ACC112 (cell line): ENCODE measurements at regions not wholly inside any gene's neighbourhood (a gene's known extent, or its start where the extent isn't known, plus 50 kb on each side); places are given as distances from the start of the nearest gene placed in this dataset.

Source experiments
- H2AFZ ChIP-seq: fragments of 200-600 bp; sonication (generic); one replicate; pipeline ENCODE4 v1.6.0; 2017; ENCODE audit warnings: antibody characterized with exemption, low read length; ENCODE audit not compliant: unreplicated experiment
- H3K27ac ChIP-seq: fragments of 200-600 bp; sonication (generic); 2 replicates; pipeline ENCODE4 v1.5.1; 2014; ENCODE audit warnings: low read depth, mild to moderate bottlenecking, antibody characterized with exemption, low read length, moderate library complexity
- H3K27me3 ChIP-seq: fragments of 200-600 bp; sonication (generic); 2 replicates; pipeline ENCODE4 v1.6.1; 2014; ENCODE audit warnings: mild to moderate bottlenecking, antibody characterized with exemption, low read length, moderate library complexity, mixed read lengths; ENCODE audit not compliant: insufficient read depth
- H3K36me3 ChIP-seq: fragments of 200-600 bp; sonication (generic); 2 replicates; pipeline ENCODE4 v1.6.1; 2016; ENCODE audit warnings: mild to moderate bottlenecking, antibody characterized with exemption, low read length, moderate library complexity, mixed read lengths; ENCODE audit not compliant: insufficient read depth
- H3K4me1 ChIP-seq: fragments of 200-600 bp; sonication (generic); one replicate; pipeline ENCODE4 v1.6.1; 2016; ENCODE audit warnings: low read length, mixed read lengths; ENCODE audit not compliant: insufficient read depth, unreplicated experiment, control insufficient read depth
- H3K4me3 ChIP-seq: fragments of 200-600 bp; sonication (generic); 2 replicates; pipeline ENCODE4 v1.5.1; 2014; ENCODE audit warnings: mild to moderate bottlenecking, low read depth, low read length
- H3K79me2 ChIP-seq: fragments of 200-600 bp; sonication (generic); one replicate; pipeline ENCODE4 v1.6.0; 2016; ENCODE audit warnings: low read length; ENCODE audit not compliant: control insufficient read depth, unreplicated experiment, insufficient read depth

- H3K27ac ChIP-seq = no peak overlapping the region
- H2AFZ ChIP-seq = no peak overlapping the region
- no peaks in the 10 kb centered on the region for H3K4me1 ChIP-seq
- H3K79me2 ChIP-seq = no peaks in the 10 kb centered on the region
- no peaks in the 10 kb centered on the region for H3K36me3 ChIP-seq
- no peak overlapping the region for H3K4me3 ChIP-seq
- no peaks in the 10 kb centered on the region for H3K27me3 ChIP-seq
Measured at GRCh38 chr12:85549640-85550039, 269.6 kb downstream of the ALX1 start.

GRCh38 chr12:85550924-85551323, 270.9 kb downstream of the ALX1 start:
- Histone ChIP-seq H3K4me1 (no peaks in the 10 kb centered on the region), H3K27me3 (no peaks in the 10 kb centered on the region), H3K36me3 (no peaks in the 10 kb centered on the region), H2AFZ (no peak overlapping the region), H3K79me2 (no peaks in the 10 kb centered on the region), H3K27ac (no peak overlapping the region), H3K4me3 (no peak overlapping the region)

- no peak overlapping the region for H2AFZ ChIP-seq
- H3K4me3 ChIP-seq = no peak overlapping the region
- no peak overlapping the region for H3K27ac ChIP-seq
- no peaks in the 10 kb centered on the region for H3K36me3 ChIP-seq
- no peaks in the 10 kb centered on the region for H3K27me3 ChIP-seq
- no peaks in the 10 kb centered on the region for H3K79me2 ChIP-seq
- H3K4me1 ChIP-seq = no peaks in the 10 kb centered on the region
Measured at GRCh38 chr12:85552461-85552860, 272.4 kb downstream of the ALX1 start.

- Histone ChIP-seq H3K27me3 (no peaks in the 10 kb centered on the region), H3K36me3 (no peaks in the 10 kb centered on the region), H3K79me2 (no peaks in the 10 kb centered on the region), H2AFZ (no peak overlapping the region), H3K27ac (no peak overlapping the region), H3K4me1 (no peaks in the 10 kb centered on the region), H3K4me3 (no peak overlapping the region)
Measured at GRCh38 chr12:85557850-85558249, 277.8 kb downstream of the ALX1 start.

GRCh38 chr12:85558684-85559083, 277.5 kb downstream of the RASSF9 start:
- Histone ChIP-seq H3K4me3 (peak overlapping the region; percentile 18; the same call in 1 of the 2 replicates), H2AFZ (peak overlapping the region; percentile 57), H3K79me2 (no peaks in the 10 kb centered on the region), H3K36me3 (no peaks in the 10 kb centered on the region), H3K4me1 (no peaks in the 10 kb centered on the region), H3K27me3 (no peaks in the 10 kb centered on the region), H3K27ac (no peak overlapping the region)

GRCh38 chr12:85559127-85559526, 277.1 kb downstream of the RASSF9 start:
- Histone ChIP-seq H2AFZ (peak overlapping the region; percentile 57), H3K27me3 (no peaks in the 10 kb centered on the region), H3K27ac (no peak overlapping the region), H3K4me1 (no peaks in the 10 kb centered on the region), H3K79me2 (no peaks in the 10 kb centered on the region), H3K36me3 (no peaks in the 10 kb centered on the region), H3K4me3 (peak overlapping the region; percentile 18; the same call in 1 of the 2 replicates)

GRCh38 chr12:85559536-85559935, 276.7 kb downstream of the RASSF9 start:
- no peaks in the 10 kb centered on the region for H3K79me2 ChIP-seq
- no peaks in the 10 kb centered on the region for H3K36me3 ChIP-seq
- no peaks in the 10 kb centered on the region for H3K4me1 ChIP-seq
- no peaks in the 10 kb centered on the region for H3K27me3 ChIP-seq
- peak overlapping the region; percentile 57 for H2AFZ ChIP-seq
- H3K4me3 ChIP-seq = peak overlapping the region; percentile 18; the same call in 1 of the 2 replicates
- no peak overlapping the region for H3K27ac ChIP-seq

GRCh38 chr12:85562765-85563164, 273.4 kb downstream of the RASSF9 start:
- H3K27me3 ChIP-seq = no peaks in the 10 kb centered on the region
- no peak overlapping the region for H2AFZ ChIP-seq
- H3K4me3 ChIP-seq = no peak overlapping the region
- H3K36me3 ChIP-seq = no peaks in the 10 kb centered on the region
- no peak overlapping the region for H3K27ac ChIP-seq
- H3K4me1 ChIP-seq = no peaks in the 10 kb centered on the region
- no peaks in the 10 kb centered on the region for H3K79me2 ChIP-seq

- H3K4me1 ChIP-seq = no peaks in the 10 kb centered on the region
- no peaks in the 10 kb centered on the region for H3K27me3 ChIP-seq
- no peaks in the 10 kb centered on the region for H3K79me2 ChIP-seq
- no peaks in the 10 kb centered on the region for H3K36me3 ChIP-seq
- no peak overlapping the region for H3K27ac ChIP-seq
- no peak overlapping the region for H3K4me3 ChIP-seq
- no peak overlapping the region for H2AFZ ChIP-seq
Measured at GRCh38 chr12:85564786-85565185, 271.4 kb downstream of the RASSF9 start.

- Histone ChIP-seq H3K4me3 (no peak overlapping the region), H3K79me2 (no peaks in the 10 kb centered on the region), H3K27me3 (no peaks in the 10 kb centered on the region), H3K4me1 (peaks cover 12% of the 10 kb centered on the region), H2AFZ (no peak overlapping the region), H3K36me3 (no peaks in the 10 kb centered on the region), H3K27ac (no peak overlapping the region)
Measured at GRCh38 chr12:85568395-85569103, 267.7 kb downstream of the RASSF9 start.

- Histone ChIP-seq H3K4me1 (peaks cover 12% of the 10 kb centered on the region), H3K27ac (no peak overlapping the region), H3K4me3 (no peak overlapping the region), H2AFZ (no peak overlapping the region), H3K27me3 (no peaks in the 10 kb centered on the region), H3K79me2 (no peaks in the 10 kb centered on the region), H3K36me3 (no peaks in the 10 kb centered on the region)
Measured at GRCh38 chr12:85569261-85569660, 266.9 kb downstream of the RASSF9 start.
